CD8-positive, alpha-beta memory T cell (primary cell): ENCODE measurements at regions not wholly inside any gene's neighbourhood (a gene's known extent, or its start where the extent isn't known, plus 50 kb on each side); places are given as distances from the start of the nearest gene placed in this dataset.

Source experiments
- CTCF ChIA-PET: fragments of 350-600 bp; sonication (Branson Sonifier 250); formaldehyde crosslinking; loops from one replicate; lab custom pipeline; 2021; ENCODE audit warnings: antibody characterized with exemption; lab: Charles Lee
- POLR2A ChIA-PET: fragments of 350-600 bp; sonication (Branson Sonifier 250); formaldehyde crosslinking; loops from one replicate; lab custom pipeline; 2021; ENCODE audit warnings: antibody characterized with exemption; lab: Charles Lee
- DNase-seq, 5 donors: peaks; one replicate each; pipeline versions ENCODE4 v3.0.0 to v3.0.0-alpha.2; 2020 to 2022; ENCODE audit warnings: mixed read lengths in 1 of 5
- H3K27ac ChIP-seq: one replicate; pipeline ENCODE4 v1.7.0; 2013; ENCODE audit warnings: low read depth, mild to moderate bottlenecking, low read length, moderate library complexity
- H3K27me3 ChIP-seq: 2 replicates; pipeline ENCODE4 v1.7.0; 2013; ENCODE audit warnings: low read length, mild to moderate bottlenecking; ENCODE audit not compliant: insufficient read depth, poor library complexity, severe bottlenecking
- H3K36me3 ChIP-seq: 2 replicates; pipeline ENCODE4 v1.7.0; 2013; ENCODE audit warnings: mild to moderate bottlenecking, low read length, moderate library complexity; ENCODE audit not compliant: insufficient read depth
- H3K4me1 ChIP-seq: 2 replicates; pipeline ENCODE4 v1.7.0; 2013; ENCODE audit warnings: mild to moderate bottlenecking, low read length, moderate library complexity; ENCODE audit not compliant: insufficient read depth
- H3K4me3 ChIP-seq: 2 replicates; pipeline ENCODE4 v1.7.0; 2013; ENCODE audit warnings: mild to moderate bottlenecking, low read length
- H3K9me3 ChIP-seq: 2 replicates; pipeline ENCODE4 v1.7.0; 2013; ENCODE audit warnings: mild to moderate bottlenecking, low read length
- H3K27ac Mint-ChIP-seq, 8 donors: one replicate each; pipeline ENCODE4 v1.8.0; 2020 to 2021; ENCODE audit warnings: mixed read lengths in 8 of 8, mild to moderate bottlenecking in 6 of 8, inconsistent platforms in 3 of 8, moderate library complexity in 3 of 8
- H3K27me3 Mint-ChIP-seq, 2 donors: one replicate each; pipeline ENCODE4 v1.8.0; 2020 to 2021; ENCODE audit warnings: mixed read lengths in 2 of 2, mild to moderate bottlenecking in 1 of 2, moderate library complexity in 1 of 2
- H3K36me3 Mint-ChIP-seq, 3 donors: one replicate each; pipeline ENCODE4 v1.8.0; 2020 to 2021; ENCODE audit warnings: mixed read lengths in 3 of 3, inconsistent platforms in 1 of 3, mild to moderate bottlenecking in 1 of 3
- H3K4me1 Mint-ChIP-seq, 3 donors: one replicate each; pipeline ENCODE4 v1.8.0; 2020 to 2021; ENCODE audit warnings: mixed read lengths in 3 of 3, inconsistent platforms in 1 of 3, mild to moderate bottlenecking in 1 of 3
- H3K4me3 Mint-ChIP-seq, 7 donors: one replicate each; pipeline ENCODE4 v1.8.0; 2020 to 2021; ENCODE audit warnings: mixed read lengths in 7 of 7, mild to moderate bottlenecking in 6 of 7, moderate library complexity in 4 of 7, inconsistent platforms in 2 of 7
- H3K9me3 Mint-ChIP-seq, 5 donors: one replicate each; pipeline ENCODE4 v1.8.0; 2020 to 2022; ENCODE audit warnings: mixed read lengths in 5 of 5, mild to moderate bottlenecking in 3 of 5, moderate library complexity in 2 of 5, inconsistent platforms in 1 of 5

GRCh38 chr5:100252944-100253343 lies 282.2 kb upstream of the FAM174A start:
- H3K27ac Mint-ChIP-seq = no peak overlapping the region

GRCh38 chr5:100252037-100252436 lies 283.1 kb upstream of the FAM174A start:
- Histone ChIP-seq H3K27me3 (no peaks in the 10 kb centered on the region), H3K9me3 (no peaks in the 10 kb centered on the region), H3K4me3 (no peak overlapping the region), H3K4me1 (no peaks in the 10 kb centered on the region), H3K36me3 (no peaks in the 10 kb centered on the region), H3K27ac (no peak overlapping the region)
- Mint-ChIP-seq H3K27me3 (no peaks in the 10 kb centered on the region), H3K9me3 (peaks cover 0 to 3% (median 1%) of the 10 kb centered on the region in 5 donors), H3K36me3 (no peaks in the 10 kb centered on the region), H3K27ac (no peak overlapping the region), H3K4me3 (no peak overlapping the region), H3K4me1 (no peaks in the 10 kb centered on the region)
- DNase-seq = no peak
- ChIA-PET CTCF (no interaction called here), POLR2A (no interaction called here)

More at GRCh38 chr5:100252944-100253343, 282.2 kb upstream of the FAM174A start:
- ChIA-PET POLR2A (no interaction called here), CTCF (no interaction called here)
- Mint-ChIP-seq H3K9me3 (peaks cover 0 to 3% (median 0%) of the 10 kb centered on the region in 5 donors), H3K4me1 (no peaks in the 10 kb centered on the region), H3K36me3 (no peaks in the 10 kb centered on the region), H3K4me3 (no peak overlapping the region), H3K27me3 (no peaks in the 10 kb centered on the region)
- H3K27ac ChIP-seq = no peak overlapping the region
- no peaks in the 10 kb centered on the region for H3K27me3 ChIP-seq
- H3K4me1 ChIP-seq = no peaks in the 10 kb centered on the region
- H3K9me3 ChIP-seq = no peaks in the 10 kb centered on the region
- no peak overlapping the region for H3K4me3 ChIP-seq
- H3K36me3 ChIP-seq = no peaks in the 10 kb centered on the region
- no peak for DNase-seq

- POLR2A ChIA-PET = no interaction called here
- DNase-seq = no peak
Observed at GRCh38 chr5:100249884-100250269, 285.3 kb upstream of the FAM174A start.

GRCh38 chr5:100249211-100249883 lies 285.8 kb upstream of the FAM174A start:
- CTCF ChIA-PET = no interaction called here
- no peak for DNase-seq

More at GRCh38 chr5:100249884-100250269, 285.3 kb upstream of the FAM174A start:
- no peaks in the 10 kb centered on the region for H3K9me3 ChIP-seq
- no peaks in the 10 kb centered on the region for H3K36me3 Mint-ChIP-seq
- H3K4me3 Mint-ChIP-seq = no peak overlapping the region
- peaks cover 0 to 3% (median 0%) of the 10 kb centered on the region in 5 donors for H3K9me3 Mint-ChIP-seq
- CTCF ChIA-PET = no interaction called here
- no peaks in the 10 kb centered on the region for H3K27me3 Mint-ChIP-seq
- H3K4me1 ChIP-seq = no peaks in the 10 kb centered on the region
- H3K36me3 ChIP-seq = no peaks in the 10 kb centered on the region
- H3K4me1 Mint-ChIP-seq = no peaks in the 10 kb centered on the region
- no peak overlapping the region for H3K4me3 ChIP-seq
- H3K27ac Mint-ChIP-seq = no peak overlapping the region
- no peak overlapping the region for H3K27ac ChIP-seq
- H3K27me3 ChIP-seq = no peaks in the 10 kb centered on the region

GRCh38 chr5:100232736-100233135 lies 302.4 kb upstream of the FAM174A start:
- peaks cover 0 to 14% (median 0%) of the 10 kb centered on the region in 5 donors for H3K9me3 Mint-ChIP-seq
- CTCF ChIA-PET = no interaction called here

More at GRCh38 chr5:100249211-100249883, 285.8 kb upstream of the FAM174A start:
- no peaks in the 10 kb centered on the region for H3K9me3 ChIP-seq
- H3K9me3 Mint-ChIP-seq = peaks cover 0 to 3% (median 0%) of the 10 kb centered on the region in 5 donors
- no peaks in the 10 kb centered on the region for H3K36me3 ChIP-seq
- H3K27ac ChIP-seq = no peak overlapping the region
- H3K4me3 ChIP-seq = no peak overlapping the region
- POLR2A ChIA-PET = no interaction called here
- no peaks in the 10 kb centered on the region for H3K4me1 Mint-ChIP-seq
- no peaks in the 10 kb centered on the region for H3K36me3 Mint-ChIP-seq
- H3K27me3 ChIP-seq = no peaks in the 10 kb centered on the region
- H3K27me3 Mint-ChIP-seq = no peaks in the 10 kb centered on the region
- no peaks in the 10 kb centered on the region for H3K4me1 ChIP-seq
- H3K4me3 Mint-ChIP-seq = no peak overlapping the region
- no peak overlapping the region for H3K27ac Mint-ChIP-seq

GRCh38 chr5:100188778-100189177 lies 346.4 kb upstream of the FAM174A start:
- ChIA-PET POLR2A (no interaction called here), CTCF (interaction anchor here (0.6 kb wide), 1 partner anchor 1174 kb away, joined by 3 read pairs; no protein-coding TSS in a partner anchor)
- H3K27ac Mint-ChIP-seq = no peak overlapping the region
- no peak overlapping the region for H3K4me3 Mint-ChIP-seq
- no peaks in the 10 kb centered on the region for H3K27me3 Mint-ChIP-seq
- Histone ChIP-seq H3K36me3 (no peaks in the 10 kb centered on the region), H3K4me3 (no peak overlapping the region), H3K4me1 (no peaks in the 10 kb centered on the region), H3K27me3 (no peaks in the 10 kb centered on the region), H3K9me3 (no peaks in the 10 kb centered on the region), H3K27ac (no peak overlapping the region)
- no peaks in the 10 kb centered on the region for H3K4me1 Mint-ChIP-seq
- no peaks in the 10 kb centered on the region for H3K36me3 Mint-ChIP-seq
- H3K9me3 Mint-ChIP-seq = peaks cover 0 to 10% (median 0%) of the 10 kb centered on the region in 5 donors
- DNase-seq = no peak

More at GRCh38 chr5:100232736-100233135, 302.4 kb upstream of the FAM174A start:
- Mint-ChIP-seq H3K36me3 (no peaks in the 10 kb centered on the region), H3K27me3 (no peaks in the 10 kb centered on the region), H3K4me1 (no peaks in the 10 kb centered on the region), H3K27ac (no peak overlapping the region), H3K4me3 (no peak overlapping the region)
- Histone ChIP-seq H3K9me3 (no peaks in the 10 kb centered on the region), H3K36me3 (no peaks in the 10 kb centered on the region), H3K27me3 (no peaks in the 10 kb centered on the region), H3K4me1 (no peaks in the 10 kb centered on the region), H3K27ac (no peak overlapping the region), H3K4me3 (no peak overlapping the region)
- POLR2A ChIA-PET = no interaction called here
- DNase-seq = no peak

GRCh38 chr5:100188339-100188738 lies 346.8 kb upstream of the FAM174A start:
- peaks cover 0 to 10% (median 0%) of the 10 kb centered on the region in 5 donors for H3K9me3 Mint-ChIP-seq
- no peak overlapping the region for H3K27ac Mint-ChIP-seq
- no peak overlapping the region for H3K4me3 Mint-ChIP-seq
- Histone ChIP-seq H3K27ac (no peak overlapping the region), H3K27me3 (no peaks in the 10 kb centered on the region), H3K4me1 (no peaks in the 10 kb centered on the region), H3K36me3 (no peaks in the 10 kb centered on the region), H3K9me3 (no peaks in the 10 kb centered on the region), H3K4me3 (no peak overlapping the region)
- no peaks in the 10 kb centered on the region for H3K4me1 Mint-ChIP-seq
- H3K27me3 Mint-ChIP-seq = no peaks in the 10 kb centered on the region
- POLR2A ChIA-PET = no interaction called here
- CTCF ChIA-PET = interaction anchor here (0.6 kb wide), 1 partner anchor 1174 kb away, joined by 3 read pairs; no protein-coding TSS in a partner anchor
- no peak for DNase-seq
- H3K36me3 Mint-ChIP-seq = no peaks in the 10 kb centered on the region

- H3K27me3 ChIP-seq = no peaks in the 10 kb centered on the region
- no peaks in the 10 kb centered on the region for H3K36me3 ChIP-seq
- no peaks in the 10 kb centered on the region for H3K36me3 Mint-ChIP-seq
- no peak overlapping the region for H3K27ac Mint-ChIP-seq
- H3K4me1 Mint-ChIP-seq = no peaks in the 10 kb centered on the region
- H3K4me1 ChIP-seq = no peaks in the 10 kb centered on the region
- ChIA-PET POLR2A (no interaction called here), CTCF (no interaction called here)
- no peaks in the 10 kb centered on the region for H3K27me3 Mint-ChIP-seq
- no peak overlapping the region for H3K4me3 ChIP-seq
- peaks cover 0 to 5% (median 0%) of the 10 kb centered on the region in 5 donors for H3K9me3 Mint-ChIP-seq
- H3K9me3 ChIP-seq = no peaks in the 10 kb centered on the region
- H3K4me3 Mint-ChIP-seq = no peak overlapping the region
- H3K27ac ChIP-seq = no peak overlapping the region
- no peak for DNase-seq
Observed at GRCh38 chr5:100186181-100186580, 349.0 kb upstream of the FAM174A start.
